Muscle of back (tissue), 3 donors: ENCODE measurements at regions not wholly inside any gene's neighbourhood (a gene's known extent, or its start where the extent isn't known, plus 50 kb on each side); places are given as distances from the start of the nearest gene placed in this dataset.

Experiments
- DNase-seq, 3 donors: peaks; one replicate each; pipeline versions ENCODE4 v3.0.0 to v3.0.0-alpha.2; 2013

DNA sequence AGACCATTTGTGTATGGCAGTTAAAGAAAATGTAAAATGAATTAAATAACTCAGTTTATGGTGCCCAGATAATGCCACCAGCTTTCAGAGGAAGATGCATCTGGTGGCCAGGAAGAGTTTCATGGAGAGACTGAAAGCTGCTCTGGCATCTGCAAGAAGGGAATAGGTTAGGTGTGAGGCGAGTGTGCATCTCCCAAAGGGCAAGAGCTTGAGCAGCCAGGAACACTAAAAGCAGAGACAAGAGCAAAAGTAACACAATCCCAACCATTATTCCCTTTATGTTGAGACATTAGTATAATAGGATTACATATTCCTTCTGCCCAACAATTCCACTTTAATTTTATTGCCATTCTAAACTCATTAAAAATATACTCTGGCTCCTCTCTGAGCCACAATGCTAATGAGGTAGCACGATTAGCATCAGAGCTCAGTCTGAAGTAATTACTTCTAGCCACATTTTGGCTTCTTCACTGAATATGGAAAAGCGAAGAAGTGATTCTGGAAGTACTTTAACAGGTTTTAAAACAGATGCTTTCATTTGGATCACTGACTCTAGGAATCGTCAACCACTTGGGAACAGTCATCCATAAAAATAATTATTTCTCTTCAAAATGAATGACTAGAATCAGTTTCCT, 309.4 kb upstream of the TMTC1 start:
- no peak for DNase-seq

DNA sequence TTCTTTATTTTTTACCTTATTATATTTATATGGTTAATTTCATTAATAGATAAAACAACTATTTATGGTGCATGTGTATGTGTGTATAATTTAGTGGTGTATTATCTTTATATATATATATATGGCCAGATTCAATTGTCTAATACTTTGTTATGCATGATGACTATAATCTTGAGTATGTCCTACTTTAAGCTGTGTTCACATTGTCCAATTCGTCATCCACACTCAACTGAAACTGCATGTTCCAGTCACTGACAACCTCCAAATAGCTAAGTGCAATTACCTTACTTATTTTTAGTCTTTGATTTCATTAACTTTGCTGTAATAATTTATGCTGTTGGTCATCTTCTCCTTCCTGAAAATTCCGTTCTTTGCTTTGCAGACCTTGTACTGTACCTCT, 306.5 kb upstream of the TMTC1 start:
- DNase-seq = no peak

DNA sequence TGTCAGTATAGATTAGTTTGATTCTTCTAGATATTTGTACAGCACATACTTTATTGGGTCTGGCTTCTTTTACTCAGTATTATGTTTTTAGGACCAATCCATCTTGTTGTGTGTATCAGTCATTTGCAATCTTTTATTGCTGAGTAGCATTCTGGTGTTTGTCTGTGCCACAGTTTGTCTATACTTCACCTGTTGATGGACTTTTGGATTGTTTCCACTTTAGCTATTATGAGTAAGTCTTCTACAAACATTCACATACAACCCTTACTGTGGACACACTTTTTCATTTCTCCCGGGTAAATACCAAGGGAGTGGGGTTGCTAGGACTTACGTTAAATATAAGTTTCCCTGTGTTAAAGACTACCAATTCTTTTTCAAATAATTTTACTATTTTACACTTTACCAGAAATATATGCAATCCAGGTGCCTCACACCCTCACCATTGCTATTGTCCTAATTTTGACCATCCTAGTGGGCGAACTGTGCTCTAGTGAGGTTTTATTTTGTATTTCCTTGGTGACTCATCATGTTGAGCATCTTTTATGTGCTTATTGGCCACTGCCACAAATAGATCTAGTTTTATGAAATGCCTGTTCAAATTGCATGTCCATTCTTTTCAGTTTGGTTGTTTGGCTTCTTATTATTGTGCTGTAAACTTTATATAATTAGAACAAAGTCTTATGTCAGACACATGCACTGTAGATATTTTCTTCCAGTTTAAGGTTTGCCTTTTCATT, 304.7 kb upstream of the TMTC1 start:
- DNase-seq = no peak

DNA sequence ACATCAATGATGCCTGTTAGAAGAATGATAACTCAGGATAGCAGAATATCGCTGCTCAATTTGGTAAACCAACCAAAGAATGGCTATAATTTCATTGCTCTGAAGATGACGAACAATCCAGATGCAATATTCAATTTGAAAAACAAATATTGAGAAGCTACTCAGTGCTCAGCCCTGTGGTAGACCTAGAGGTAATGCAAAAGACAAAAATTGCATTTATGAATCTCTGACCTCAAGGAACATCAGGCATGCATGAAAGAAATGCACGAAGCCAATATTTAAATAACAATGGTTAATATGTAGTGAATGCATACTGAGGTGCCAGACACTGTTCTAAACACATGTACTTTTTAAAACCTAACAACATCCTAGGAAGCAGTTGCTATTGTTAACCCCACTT, 298.6 kb upstream of the TMTC1 start:
- DNase-seq = no peak

DNA sequence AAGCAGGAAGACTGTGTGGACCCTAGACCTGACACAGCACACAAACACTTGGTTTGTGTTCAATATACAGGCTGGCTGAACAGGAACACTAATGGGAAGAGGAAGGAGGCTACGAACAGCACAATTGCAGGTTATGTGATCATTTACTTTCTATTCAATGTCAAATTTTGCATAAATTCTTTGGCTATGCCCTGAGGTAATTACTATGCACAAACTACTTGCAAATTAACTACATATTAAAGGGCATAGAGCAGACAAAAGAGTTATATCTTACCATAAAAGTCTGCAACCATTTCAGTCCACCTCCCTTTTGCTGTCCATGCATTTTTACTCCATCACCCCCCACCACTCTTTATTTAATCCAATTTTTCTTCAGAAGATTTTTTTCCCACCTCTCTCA, 291.2 kb upstream of the TMTC1 start:
- DNase-seq = no peak

DNA sequence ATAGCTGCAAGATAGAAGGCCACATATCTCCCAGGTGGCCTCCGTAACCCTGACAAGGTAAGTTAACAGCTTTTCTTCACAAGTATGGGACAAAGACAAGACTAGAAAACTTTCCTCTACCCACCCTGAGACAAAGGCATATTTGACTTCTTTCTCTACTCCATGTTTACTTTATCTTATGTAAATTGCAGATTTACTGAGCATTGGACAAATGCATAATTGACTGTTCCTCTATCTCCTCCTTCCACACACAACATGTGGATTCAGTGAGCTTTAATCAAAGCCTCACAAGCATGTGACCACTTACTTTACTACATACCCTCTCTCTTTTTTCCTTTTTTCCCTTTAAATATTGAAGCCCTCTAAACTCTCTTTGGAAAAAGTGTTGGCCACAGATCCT, 289.1 kb upstream of the TMTC1 start:
- DNase-seq = no peak

DNA sequence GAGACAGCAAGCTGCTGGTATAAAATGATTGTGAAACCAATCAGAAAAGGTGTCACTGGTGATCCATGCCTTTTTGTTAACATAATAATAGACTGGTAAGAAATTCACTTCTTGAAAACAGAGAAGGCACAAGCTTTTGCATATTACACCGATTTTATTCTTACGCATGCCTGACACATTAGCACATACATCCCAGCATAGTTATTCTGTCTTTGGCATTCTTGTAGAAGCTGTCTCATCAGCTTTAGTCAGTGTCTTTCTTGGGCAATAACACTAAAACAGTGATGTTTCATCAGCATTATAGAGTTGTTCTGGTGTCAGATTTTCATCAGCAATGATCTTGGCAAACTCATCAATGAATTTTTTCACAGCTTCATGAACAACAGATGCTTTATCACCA, 283.4 kb upstream of the TMTC1 start:
- peak in 1 of 3 donors; percentile 6 for DNase-seq

DNA sequence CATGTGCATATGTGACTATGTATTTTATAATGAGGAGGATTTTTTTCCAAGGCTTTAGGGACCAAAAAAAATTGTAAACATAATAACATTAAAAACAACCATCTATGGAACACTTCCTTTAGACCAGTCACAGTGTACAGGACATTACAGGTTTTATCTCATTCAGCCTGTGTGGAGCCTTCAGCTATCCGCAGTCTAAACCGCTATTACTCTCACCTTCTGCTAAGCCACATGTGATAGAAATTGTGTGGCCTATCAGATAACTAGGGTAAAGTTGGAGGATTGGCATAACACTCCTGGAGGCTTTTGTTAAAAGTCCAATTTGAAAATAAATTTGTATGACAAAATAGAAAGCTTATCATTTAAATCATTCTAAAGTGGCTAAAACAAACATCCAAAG, 281.2 kb upstream of the TMTC1 start:
- no peak for DNase-seq

DNA sequence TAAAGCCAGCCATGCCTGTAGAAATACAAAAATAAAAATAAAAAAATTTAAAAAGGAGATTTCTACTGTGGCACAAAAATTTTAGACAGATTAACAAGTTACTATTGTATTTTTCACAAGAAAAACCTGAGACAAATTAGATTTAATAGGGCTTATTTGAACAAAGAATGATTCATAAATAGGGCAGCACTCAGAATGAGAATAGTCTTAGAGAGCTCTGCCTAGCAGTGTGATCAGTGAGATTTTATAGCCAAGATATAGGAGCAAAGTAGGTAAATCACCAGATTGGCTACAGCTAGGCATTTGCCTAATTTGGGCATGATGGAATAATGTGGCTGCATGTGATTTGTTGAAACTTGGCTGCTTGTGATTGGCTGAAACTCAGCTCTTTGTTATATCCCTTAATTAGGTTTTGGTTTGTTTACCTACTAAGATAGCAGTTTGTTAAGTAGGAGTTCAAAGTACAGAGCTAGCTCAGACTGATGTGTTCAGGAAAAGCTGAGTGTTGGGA, 279.7 kb upstream of the TMTC1 start:
- no peak for DNase-seq

DNA sequence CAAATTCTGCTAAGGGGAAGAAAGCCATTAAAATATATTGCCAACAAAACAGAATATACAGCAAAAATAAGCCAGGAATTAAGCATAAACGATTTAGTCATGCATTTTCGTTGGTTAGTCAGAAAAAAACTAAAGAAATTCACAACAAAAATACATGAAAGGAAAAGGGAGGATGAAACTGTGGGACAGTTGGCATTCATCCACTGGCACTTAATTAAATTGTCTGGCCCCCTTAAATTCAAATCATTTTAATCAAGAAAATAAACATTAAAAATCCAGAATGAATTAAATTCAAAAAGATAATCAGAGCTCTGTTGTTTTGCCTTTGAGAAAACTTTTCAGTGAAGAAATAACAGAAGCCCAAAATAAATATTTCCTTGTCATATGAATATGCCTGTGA, 264.6 kb upstream of the TMTC1 start:
- DNase-seq = no peak

DNA sequence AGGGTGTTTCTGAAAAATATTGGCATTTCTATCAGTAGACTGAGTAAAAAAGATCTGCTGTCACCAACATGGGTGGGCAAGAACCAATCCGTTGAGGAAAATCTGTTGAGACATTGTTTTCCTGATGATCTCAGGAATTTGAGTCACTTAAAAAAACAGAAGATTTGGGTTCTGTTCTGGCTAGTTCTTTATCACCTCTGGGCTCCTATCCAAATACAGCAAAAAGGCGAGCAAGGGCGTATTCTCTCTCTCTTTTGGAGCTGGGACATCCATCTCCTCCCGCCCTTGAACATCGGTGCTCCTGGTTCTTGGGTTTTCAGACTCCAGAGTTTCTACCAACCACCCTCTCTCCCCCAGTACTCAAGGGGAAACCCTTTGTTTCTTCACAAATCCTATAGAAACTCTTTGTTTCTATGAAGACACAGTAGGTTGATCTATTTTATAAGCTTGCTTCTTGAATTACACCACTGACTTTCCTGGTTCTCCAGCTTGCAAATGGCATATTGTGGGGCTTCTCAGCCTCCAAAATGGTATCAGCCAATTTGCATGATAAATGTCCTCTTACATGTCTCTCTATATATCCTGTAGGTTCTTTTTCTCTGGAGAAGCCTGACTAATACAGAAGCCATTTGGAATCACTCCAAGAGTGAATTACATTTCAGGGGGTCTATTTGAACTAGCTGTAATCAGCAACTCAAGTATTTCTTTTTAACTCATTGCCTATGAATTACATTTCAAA, 263.9 kb upstream of the TMTC1 start:
- peak in 1 of 3 donors; percentile 58 for DNase-seq

DNA sequence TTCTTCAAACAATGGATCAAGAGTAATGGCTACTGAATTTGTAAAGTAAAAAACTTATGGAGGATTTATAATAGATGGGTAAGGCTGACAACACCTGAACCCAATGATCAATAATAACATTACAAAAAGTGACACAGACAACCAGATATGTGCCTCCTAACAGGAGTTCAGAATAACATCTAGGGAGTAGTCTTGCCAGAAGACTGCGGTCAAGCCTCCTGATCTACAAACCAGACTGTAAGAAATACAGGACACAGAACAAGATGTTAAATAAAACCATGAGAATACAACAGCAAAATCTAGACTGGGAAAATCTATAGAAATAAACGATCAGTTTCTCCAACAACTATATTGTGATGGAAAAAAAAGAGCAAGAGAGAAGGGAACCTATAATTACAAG, 262.6 kb upstream of the TMTC1 start:
- DNase-seq = no peak

DNA sequence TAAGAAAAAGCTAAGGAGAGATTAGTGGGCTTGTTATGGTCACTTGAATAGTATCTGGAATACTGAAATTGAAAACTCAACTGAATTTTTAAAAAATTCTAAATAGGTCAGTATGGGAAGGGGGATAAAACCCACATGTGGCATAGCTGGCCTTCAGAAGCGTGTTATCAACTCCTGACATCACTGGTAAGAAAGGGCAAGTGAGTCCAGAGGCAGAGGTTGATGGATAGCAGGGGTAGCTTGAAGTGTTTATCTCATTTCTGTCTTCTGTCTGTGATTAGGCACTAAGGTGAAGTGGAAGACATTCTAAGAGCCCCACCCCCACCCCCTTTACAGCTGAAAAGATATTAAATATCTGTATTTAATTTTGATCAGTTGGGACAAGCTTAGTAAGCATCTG, 261.4 kb upstream of the TMTC1 start:
- DNase-seq = no peak

DNA sequence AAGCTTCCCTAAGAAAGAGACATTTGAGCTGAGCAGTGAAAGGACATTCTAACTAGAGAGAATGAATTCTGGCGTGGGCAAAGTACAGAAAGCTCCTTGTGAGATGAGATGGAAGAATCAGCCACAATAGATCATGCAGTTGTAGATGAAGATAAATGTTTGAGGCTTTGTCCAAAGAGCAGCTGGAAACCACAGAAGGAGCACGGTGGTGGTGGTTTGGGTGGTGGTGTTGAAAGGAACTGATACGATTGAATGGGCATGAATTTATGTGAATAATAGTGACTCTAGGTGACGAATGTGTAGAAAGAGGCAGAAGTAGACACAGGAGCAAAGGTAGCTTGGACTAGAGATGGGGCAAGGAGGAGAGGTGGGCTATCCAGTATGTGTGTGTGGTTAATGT, 260.5 kb upstream of the TMTC1 start:
- DNase-seq = no peak

DNA sequence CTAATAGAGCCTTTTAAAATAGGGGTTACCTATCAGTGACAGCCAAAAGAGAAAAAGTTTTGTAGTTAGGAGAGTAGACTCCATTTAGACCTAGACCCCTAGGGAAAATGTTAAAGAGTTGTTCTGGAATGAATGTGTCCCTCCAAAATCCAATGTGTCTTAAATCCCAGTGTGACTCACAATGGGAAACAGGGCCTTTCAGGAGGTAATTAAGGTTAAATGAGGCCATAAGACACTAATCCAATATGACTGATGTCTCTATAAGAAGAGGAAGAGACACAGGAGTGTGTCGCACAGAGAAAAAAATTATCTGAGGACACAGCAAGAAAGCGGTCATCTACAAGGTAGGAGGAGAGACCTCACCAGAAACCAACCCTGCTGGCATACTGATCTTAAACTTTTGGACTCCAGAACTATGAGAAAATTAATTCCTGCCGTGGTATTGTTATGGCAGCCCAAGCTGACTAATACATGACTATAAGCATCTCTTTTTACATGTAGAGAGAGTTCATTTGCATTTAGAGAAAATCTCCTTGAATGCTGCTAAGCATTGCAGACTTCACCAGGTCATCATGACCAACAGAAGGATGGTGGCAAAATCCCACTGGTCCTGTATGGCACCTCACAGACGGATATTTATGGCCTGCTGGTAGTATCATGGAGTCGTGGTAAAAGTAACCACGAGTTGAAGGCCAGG, 259.6 kb upstream of the TMTC1 start:
- no peak for DNase-seq

DNA sequence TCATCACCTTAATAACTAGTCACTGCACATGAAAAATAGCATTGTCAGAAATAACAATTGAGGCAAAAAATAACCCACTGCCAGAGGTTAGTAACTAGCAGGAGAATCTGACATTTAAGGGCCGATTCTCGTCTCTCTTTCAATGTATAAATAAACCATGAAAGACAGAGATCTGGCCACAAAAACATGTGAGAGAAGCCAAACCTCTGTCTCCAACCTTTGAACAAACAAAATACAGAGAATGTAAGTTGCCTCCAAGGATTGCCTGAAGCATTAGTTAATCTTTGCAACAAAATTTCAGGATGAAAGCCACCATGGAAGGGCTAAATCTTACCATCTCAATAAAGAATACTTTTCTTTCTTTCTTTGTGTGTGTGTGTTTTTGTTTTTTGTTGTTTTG, 257.4 kb upstream of the TMTC1 start:
- DNase-seq = no peak

DNA sequence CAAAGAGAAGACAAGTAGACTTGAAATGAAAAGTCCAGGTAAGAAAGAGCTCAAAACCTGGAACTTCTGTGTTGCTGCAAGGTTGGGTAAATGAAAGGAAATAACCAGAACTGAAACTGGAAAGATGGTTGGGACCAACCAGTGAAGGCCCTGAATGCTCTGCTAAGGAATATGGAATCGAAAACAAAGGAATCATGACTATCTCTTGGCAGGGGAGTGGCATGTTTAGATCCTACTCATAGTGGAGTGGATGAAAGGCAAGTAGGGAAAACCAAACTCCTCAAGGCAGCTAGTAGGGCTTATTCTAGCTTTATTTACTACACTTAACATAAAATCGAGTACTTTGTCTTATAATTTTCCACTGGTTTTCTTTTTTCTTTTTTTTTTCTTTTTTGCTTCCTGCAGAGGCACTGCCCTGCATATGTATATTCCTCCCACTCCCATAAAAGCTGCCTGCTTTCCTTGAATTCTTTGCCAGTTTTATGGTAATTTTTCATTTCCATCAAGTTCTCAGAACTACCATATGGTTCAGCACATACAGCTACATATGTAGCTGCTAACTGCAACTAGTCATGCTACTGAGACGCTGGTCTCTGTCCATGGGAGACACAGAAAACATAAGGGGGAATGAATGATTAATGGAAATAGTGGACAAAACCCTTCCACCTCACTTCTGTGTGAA, 247.1 kb upstream of the TMTC1 start:
- DNase-seq = no peak

DNA sequence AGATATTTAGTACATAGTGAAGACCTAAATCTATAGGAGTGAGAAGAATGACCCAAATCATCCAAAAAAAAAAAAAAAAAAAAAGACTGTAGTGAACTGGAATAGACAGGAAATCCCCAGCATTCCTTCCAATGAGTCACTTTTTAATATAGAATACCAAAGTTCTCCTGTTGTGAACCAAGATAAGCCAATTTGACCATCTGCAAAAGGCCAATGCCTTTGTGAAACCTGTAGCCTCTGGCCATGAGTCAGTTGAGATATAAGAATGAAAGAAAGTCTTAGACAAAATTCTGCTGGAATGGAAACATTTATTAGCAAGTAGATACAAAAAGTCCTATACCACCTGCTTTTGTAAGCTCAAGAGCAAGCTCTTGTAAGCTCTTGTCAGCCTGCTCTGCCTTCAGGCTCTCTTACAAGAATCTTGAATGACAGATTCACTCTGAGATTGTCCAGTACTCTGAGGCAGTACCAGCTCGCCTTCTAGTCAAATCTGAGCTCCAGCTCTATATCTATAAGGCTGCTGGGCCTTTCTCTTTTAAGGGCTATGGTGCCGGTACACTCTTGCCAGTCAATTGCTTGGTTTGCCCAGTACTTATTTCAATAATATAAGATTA, 243.0 kb upstream of the TMTC1 start:
- DNase-seq = peak in 1 of 3 donors; percentile 44

DNA sequence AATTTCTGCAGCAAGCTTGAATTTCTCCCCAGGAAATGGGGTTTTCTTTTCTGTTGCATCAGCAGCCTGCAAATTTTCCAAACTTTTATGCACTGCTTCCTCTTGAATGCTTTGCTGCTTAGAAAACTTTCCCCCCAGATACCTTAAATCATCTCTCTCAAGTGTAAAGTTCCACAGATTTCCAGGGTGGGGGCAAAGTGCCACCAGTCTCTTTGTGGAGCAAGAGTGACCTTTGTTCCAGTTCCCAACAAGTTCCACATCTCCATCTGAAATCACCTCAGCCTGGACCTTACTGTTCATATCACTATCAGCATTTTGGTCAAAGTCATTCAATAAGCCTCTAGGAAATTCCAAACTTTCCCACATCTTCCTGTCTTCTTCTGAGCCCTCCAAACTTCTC, 241.6 kb upstream of the TMTC1 start:
- DNase-seq = no peak

DNA sequence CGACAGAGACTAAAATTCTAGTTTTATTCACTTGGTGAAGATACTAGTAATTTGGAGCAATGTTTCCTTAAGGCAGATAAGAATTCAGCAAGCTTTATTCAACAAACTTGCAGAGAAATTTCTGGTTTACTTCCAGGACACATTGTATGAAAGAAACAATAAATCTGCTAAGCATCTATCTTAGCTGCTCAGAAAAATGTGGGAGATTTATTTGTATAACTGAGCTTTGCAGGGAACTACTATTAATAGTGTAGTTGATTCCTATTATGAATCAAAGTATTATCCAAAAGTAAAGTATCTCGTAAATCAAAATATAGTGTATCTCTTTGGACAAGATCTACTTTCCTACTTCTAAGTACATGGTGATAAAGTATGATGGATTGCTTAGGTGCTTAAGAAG, 239.4 kb upstream of the TMTC1 start:
- DNase-seq = no peak
